GM12878 (cell line): ENCODE measurements at regions not wholly inside any gene's neighbourhood (a gene's known extent, or its start where the extent isn't known, plus 50 kb on each side); places are given as distances from the start of the nearest gene placed in this dataset.

Experiments
- ATAC-seq: fragments of 200-7000 bp; cut with Tn5 transposase; 3 replicates; pipeline ENCODE4 v1.9.1; 2020; ENCODE audit warnings: mild to moderate bottlenecking, moderate library complexity
- BruUV-seq: library from RNA; stranded (reverse); fragments of 400-500 nt; replicated peaks from 2 replicates; lab custom pipeline; 2021; lab: Mats Ljungman, UMichigan
- CTCF ChIA-PET: fragments of 300-600 bp; sonication (Branson Sonifier 250); formaldehyde crosslinking; extraction: SDS; loops from one replicate; lab custom pipeline; 2021; ENCODE audit warnings: inconsistent platforms; lab: Yijun Ruan, JAX
- POLR2A ChIA-PET: fragments of 350-600 bp; formaldehyde crosslinking; extraction: SDS; loops from one replicate; lab custom pipeline; 2021; ENCODE audit warnings: inconsistent platforms; lab: Charles Lee
- RAD21 ChIA-PET: fragments of 300-600 bp; sonication (Branson Sonifier 250); formaldehyde crosslinking; loops from one replicate; lab custom pipeline; 2023; ENCODE audit warnings: antibody characterized with exemption; ENCODE audit not compliant: unreplicated experiment; lab: Charles Lee
- SMC1A ChIA-PET: fragments of 300-600 bp; sonication (Branson Sonifier 250); formaldehyde crosslinking; loops from one replicate; lab custom pipeline; 2023; ENCODE audit not compliant: unreplicated experiment, uncharacterized antibody; lab: Charles Lee
- DNase-seq: peaks from one replicate; pipeline ENCODE4 v3.0.0-alpha.2; 2011; ENCODE audit warnings: low read depth, low spot score
- FAIRE-seq: peaks from 3 replicates; lab custom pipeline; 2011; peaks lifted over from hg19 to GRCh38; lab: Jason Lieb, UNC
- H2AFZ ChIP-seq: 2 replicates; pipeline ENCODE4 v1.6.0; 2011; ENCODE audit warnings: low read depth, low read length, control low read depth; ENCODE audit not compliant: control insufficient read depth
- H3K27ac ChIP-seq: 2 replicates; pipeline ENCODE4 v1.5.1; 2011; ENCODE audit warnings: control low read depth; ENCODE audit not compliant: control insufficient read depth, insufficient read depth
- H3K27me3 ChIP-seq, 2 experiments: replicated peaks in 1 of 2; 2 replicates each; pipeline versions ENCODE4 v1.6.0 to v1.6.1; 2011; ENCODE audit warnings: low read length in 1 of 2; ENCODE audit not compliant: control insufficient read depth in 2 of 2, insufficient read depth in 2 of 2
- H3K36me3 ChIP-seq, 2 experiments: 2 replicates each; pipeline ENCODE4 v1.5.1; 2011; ENCODE audit warnings: low read length in 1 of 2; ENCODE audit not compliant: control insufficient read depth in 2 of 2, insufficient read depth in 2 of 2
- H3K4me1 ChIP-seq: 2 replicates; pipeline ENCODE4 v1.6.1; 2011; ENCODE audit warnings: mild to moderate bottlenecking, low read length, moderate library complexity, mixed read lengths; ENCODE audit not compliant: control insufficient read depth, insufficient read depth
- H3K4me2 ChIP-seq: 2 replicates; pipeline ENCODE4 v1.6.0; 2011; ENCODE audit warnings: control low read depth; ENCODE audit not compliant: control insufficient read depth, insufficient read depth
- H3K4me3 ChIP-seq: fragments of 200-600 bp; sonication (generic); 2 replicates; pipeline ENCODE4 v1.5.1; 2016
- H3K79me2 ChIP-seq: 2 replicates; pipeline ENCODE4 v1.6.0; 2011; ENCODE audit warnings: low read length; ENCODE audit not compliant: control insufficient read depth, insufficient read depth
- H3K9ac ChIP-seq: 2 replicates; pipeline ENCODE4 v1.8.0; 2011; ENCODE audit warnings: low read length, control low read depth, mixed read lengths; ENCODE audit not compliant: control insufficient read depth, insufficient read depth
- H3K9me3 ChIP-seq: replicated peaks from 3 replicates; pipeline ENCODE4 v1.5.1; 2011; ENCODE audit warnings: mild to moderate bottlenecking, low read length; ENCODE audit not compliant: control insufficient read depth, insufficient read depth
- H4K20me1 ChIP-seq: 2 replicates; pipeline ENCODE4 v1.6.0; 2011; ENCODE audit not compliant: control insufficient read depth, insufficient read depth
- BACH1 ChIP-seq: fragments of 450-650 bp; IDR thresholded peaks from 2 replicates; pipeline ENCODE4 v1.6.1; 2017; ENCODE audit warnings: mild to moderate bottlenecking, borderline replicate concordance
- CBFB ChIP-seq: IDR thresholded peaks from 2 replicates; pipeline ENCODE4 v1.6.1; 2016; ENCODE audit warnings: antibody characterized with exemption, low read depth
- EP300 ChIP-seq, 2 experiments: fragments of 150-350 bp in 1 of 2; IDR thresholded peaks; 2 replicates each; pipeline ENCODE4 v1.6.1; 2011 to 2012; ENCODE audit warnings: low read depth in 2 of 2, low read length in 2 of 2, borderline replicate concordance in 1 of 2, improper control_type of control experiment in 1 of 2, inconsistent platforms in 1 of 2; ENCODE audit not compliant: control insufficient read depth in 1 of 2
- JUNB ChIP-seq: IDR thresholded peaks from 2 replicates; pipeline ENCODE4 v1.6.1; 2016; ENCODE audit warnings: antibody characterized with exemption, mild to moderate bottlenecking
- RUNX3 ChIP-seq: IDR thresholded peaks from 2 replicates; pipeline ENCODE4 v1.6.1; 2012; ENCODE audit warnings: low read length, inconsistent platforms
- SMAD1 ChIP-seq: fragments of 450-650 bp; IDR thresholded peaks from 2 replicates; pipeline ENCODE4 v1.6.1; 2018; ENCODE audit warnings: mild to moderate bottlenecking, low read depth; ENCODE audit not compliant: partially characterized antibody
- TCF3 ChIP-seq: IDR thresholded peaks from 2 replicates; pipeline ENCODE4 v1.6.1; 2012; ENCODE audit warnings: low read depth, mild to moderate bottlenecking, low read length, borderline replicate concordance; ENCODE audit not compliant: insufficient read depth
- YBX1 ChIP-seq: fragments of 450-650 bp; IDR thresholded peaks from 2 replicates; pipeline ENCODE4 v1.6.1; 2016; ENCODE audit warnings: antibody characterized with exemption
- WGBS: methylation state at CpG from one replicate; pipeline ENCODE4 v1.1.6; 2016; ENCODE audit warnings: low lambda C conversion rate; ENCODE audit not compliant: insufficient replicate concordance, insufficient coverage; ENCODE audit errors: missing lambda C conversion rate; 5-methylcytosine and 5-hydroxymethylcytosine counted together
- in situ Hi-C: fragments of 300-500 bp; cut with MboI; formaldehyde crosslinking; loops from 9 replicates; pipeline ENCODE4 v1.14.3; 2018; ENCODE audit warnings: mixed read lengths
- intact Hi-C: fragments of 100-400 bp; cut with micrococcal nuclease; formaldehyde crosslinking; loops from one replicate; pipeline ENCODE4 v1.14.2; 2022; ENCODE audit not compliant: unreplicated experiment
- TF ChIP-seq, protein P1 (sequence below), 3 experiments: IDR thresholded peaks in 2 of 3; conservative IDR thresholded peaks in 1 of 3; 2 replicates each; pipeline ENCODE4 v1.5.1; 2011; ENCODE audit warnings: low read depth in 3 of 3, low read length in 3 of 3, mild to moderate bottlenecking in 3 of 3, control low read depth in 2 of 3, moderate library complexity in 2 of 3, inconsistent platforms in 1 of 3, mixed read lengths in 1 of 3; ENCODE audit not compliant: control insufficient read depth in 2 of 3, insufficient read depth in 1 of 3; ENCODE audit errors: extremely low read depth in 1 of 3
- TF ChIP-seq, protein P2 (sequence below): IDR thresholded peaks from 2 replicates; pipeline ENCODE4 v1.6.1; 2012; ENCODE audit warnings: low read length, inconsistent platforms

DNA sequence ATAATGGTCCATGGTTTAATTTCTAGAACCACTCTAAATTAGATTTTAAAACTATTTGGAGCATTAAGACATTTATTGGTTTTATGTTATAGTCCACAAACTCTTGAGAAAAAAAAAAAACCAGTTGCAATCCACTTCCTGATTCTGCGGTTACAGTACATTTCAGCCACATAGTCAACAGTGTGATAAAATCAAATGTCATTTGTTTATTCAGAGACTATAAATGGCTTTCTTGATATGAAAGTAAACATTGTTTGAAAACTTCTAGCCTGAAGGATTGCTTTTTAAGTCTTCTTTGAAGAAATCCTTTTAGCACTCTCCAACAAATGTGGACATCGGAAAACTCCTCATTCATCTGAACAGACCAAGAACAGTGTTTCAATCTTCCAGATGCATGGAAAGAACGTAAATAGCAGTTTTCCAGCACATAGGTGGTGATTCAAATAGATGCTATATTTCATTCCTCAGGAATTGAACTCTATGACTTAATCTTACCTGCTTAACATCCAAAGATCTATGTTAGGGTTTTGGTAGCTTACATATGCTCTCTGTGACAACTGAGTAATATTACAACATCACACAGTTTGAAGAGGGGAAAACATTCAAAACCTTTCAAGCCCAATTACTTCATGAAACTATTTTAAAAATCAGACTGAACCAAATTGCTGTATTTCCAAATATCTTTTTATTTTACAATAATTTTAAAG, 87.8 kb upstream of the UBE2E2 start:
- intact Hi-C loops: no loop called here
- no peaks in the 10 kb centered on the region for H4K20me1 ChIP-seq
- ATAC-seq (no peak), DNase-seq (no peak), FAIRE-seq (peak; percentile 47)
- H3K36me3 ChIP-seq: no peaks in the 10 kb centered on the region
- BruUV-seq: no TSS peak
- H3K27me3 ChIP-seq: no peaks in the 10 kb centered on the region
- 43% methylated on average over 3 of the region's 3 CpGs for WGBS
- H3K9me3 ChIP-seq: no peaks in the 10 kb centered on the region
- H3K9ac ChIP-seq: no peak overlapping the region
- ChIA-PET RAD21 (no interaction called here), CTCF (no interaction called here), SMC1A (no interaction called here), POLR2A (no interaction called here)
- H3K27ac ChIP-seq: no peak overlapping the region
- no peak overlapping the region for H3K4me3 ChIP-seq
- H3K4me2 ChIP-seq: no peak overlapping the region
- TF ChIP-seq RUNX3 (peak; percentile 70), CBFB (0 out of 2 replicates have a peak, but pooled peaks have one; percentile 40), TCF3 (no peak), BACH1 (no peak), SMAD1 (no peak)
- in situ Hi-C loops: no loop called here
- H3K79me2 ChIP-seq: no peaks in the 10 kb centered on the region
- H3K4me1 ChIP-seq: no peaks in the 10 kb centered on the region
- H2AFZ ChIP-seq: no peak overlapping the region

DNA sequence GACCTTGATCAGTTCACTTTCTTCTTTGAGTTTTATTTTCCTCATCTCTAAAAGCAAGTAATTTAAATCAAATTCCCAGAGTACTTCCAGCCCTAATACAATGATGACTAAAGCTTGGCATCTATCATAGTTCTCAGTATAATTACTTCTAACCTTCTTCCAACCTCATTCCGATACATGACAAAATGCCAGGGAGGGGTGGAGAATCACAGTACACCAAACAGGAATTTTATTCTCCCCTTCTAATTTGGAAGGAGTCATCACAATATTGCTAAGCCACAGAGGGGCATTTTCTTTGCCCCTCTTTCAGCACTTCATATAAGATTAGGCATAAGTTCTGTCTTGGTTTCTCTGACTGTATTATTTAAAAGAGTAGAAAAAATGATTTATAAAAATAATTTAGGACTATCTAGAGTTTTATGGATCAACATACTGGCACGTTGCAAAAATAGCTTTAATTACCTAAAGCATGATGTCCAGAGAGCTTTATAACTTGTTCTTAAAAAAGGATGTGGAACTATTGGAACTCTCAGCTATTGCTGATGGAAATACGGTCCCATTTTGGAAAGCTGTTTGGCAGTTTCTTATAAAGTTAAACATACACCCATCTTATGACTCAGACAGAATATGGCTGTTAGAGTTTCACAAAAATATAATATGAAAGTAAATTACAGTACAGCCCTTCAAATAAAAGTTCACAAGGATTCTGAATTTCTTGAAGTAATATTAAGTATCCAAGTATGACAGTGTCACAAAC, 86.9 kb upstream of the UBE2E2 start:
- Histone ChIP-seq H3K79me2 (no peaks in the 10 kb centered on the region), H3K36me3 (no peaks in the 10 kb centered on the region), H3K4me3 (no peak overlapping the region), H3K27ac (no peak overlapping the region), H3K4me2 (no peak overlapping the region), H3K9me3 (no peaks in the 10 kb centered on the region), H3K27me3 (no peaks in the 10 kb centered on the region), H3K9ac (no peak overlapping the region), H4K20me1 (no peaks in the 10 kb centered on the region), H2AFZ (no peak overlapping the region), H3K4me1 (no peaks in the 10 kb centered on the region)
- ChIA-PET RAD21 (no interaction called here), POLR2A (no interaction called here), CTCF (no interaction called here), SMC1A (interaction anchor here (1.2 kb wide), 1 partner anchor 131 kb away, joined by 3 read pairs; no protein-coding TSS in a partner anchor)
- no TSS peak for BruUV-seq
- FAIRE-seq (no peak), ATAC-seq (no peak), DNase-seq (no peak)
- TF ChIP-seq, protein P1, sequence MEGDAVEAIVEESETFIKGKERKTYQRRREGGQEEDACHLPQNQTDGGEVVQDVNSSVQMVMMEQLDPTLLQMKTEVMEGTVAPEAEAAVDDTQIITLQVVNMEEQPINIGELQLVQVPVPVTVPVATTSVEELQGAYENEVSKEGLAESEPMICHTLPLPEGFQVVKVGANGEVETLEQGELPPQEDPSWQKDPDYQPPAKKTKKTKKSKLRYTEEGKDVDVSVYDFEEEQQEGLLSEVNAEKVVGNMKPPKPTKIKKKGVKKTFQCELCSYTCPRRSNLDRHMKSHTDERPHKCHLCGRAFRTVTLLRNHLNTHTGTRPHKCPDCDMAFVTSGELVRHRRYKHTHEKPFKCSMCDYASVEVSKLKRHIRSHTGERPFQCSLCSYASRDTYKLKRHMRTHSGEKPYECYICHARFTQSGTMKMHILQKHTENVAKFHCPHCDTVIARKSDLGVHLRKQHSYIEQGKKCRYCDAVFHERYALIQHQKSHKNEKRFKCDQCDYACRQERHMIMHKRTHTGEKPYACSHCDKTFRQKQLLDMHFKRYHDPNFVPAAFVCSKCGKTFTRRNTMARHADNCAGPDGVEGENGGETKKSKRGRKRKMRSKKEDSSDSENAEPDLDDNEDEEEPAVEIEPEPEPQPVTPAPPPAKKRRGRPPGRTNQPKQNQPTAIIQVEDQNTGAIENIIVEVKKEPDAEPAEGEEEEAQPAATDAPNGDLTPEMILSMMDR (IDR thresholded peaks at IDR 0.05 in 2 of 3, conservative IDR thresholded peaks at IDR 0.05 in 1 of 3; ENCODE audit: control insufficient read depth in 2 of 3, extremely low read depth in 1 of 3, insufficient read depth in 1 of 3, low read depth in 3 of 3, low read length in 3 of 3): no peak
- TF ChIP-seq JUNB (no peak), YBX1 (no peak), EP300 (IDR thresholded peaks at IDR 0.05; ENCODE audit: borderline replicate concordance in 1 of 2, control insufficient read depth in 1 of 2, low read depth in 2 of 2, low read length in 2 of 2) (no peak)
- TF ChIP-seq, protein P2, sequence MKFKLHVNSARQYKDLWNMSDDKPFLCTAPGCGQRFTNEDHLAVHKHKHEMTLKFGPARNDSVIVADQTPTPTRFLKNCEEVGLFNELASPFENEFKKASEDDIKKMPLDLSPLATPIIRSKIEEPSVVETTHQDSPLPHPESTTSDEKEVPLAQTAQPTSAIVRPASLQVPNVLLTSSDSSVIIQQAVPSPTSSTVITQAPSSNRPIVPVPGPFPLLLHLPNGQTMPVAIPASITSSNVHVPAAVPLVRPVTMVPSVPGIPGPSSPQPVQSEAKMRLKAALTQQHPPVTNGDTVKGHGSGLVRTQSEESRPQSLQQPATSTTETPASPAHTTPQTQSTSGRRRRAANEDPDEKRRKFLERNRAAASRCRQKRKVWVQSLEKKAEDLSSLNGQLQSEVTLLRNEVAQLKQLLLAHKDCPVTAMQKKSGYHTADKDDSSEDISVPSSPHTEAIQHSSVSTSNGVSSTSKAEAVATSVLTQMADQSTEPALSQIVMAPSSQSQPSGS: no peak
- intact Hi-C loops: no loop called here
- 61% methylated on average over 3 of the region's 3 CpGs for WGBS
- in situ Hi-C loops: no loop called here
